ENCODE measurements at regions not wholly inside any gene's neighbourhood (a gene's known extent, or its start where the extent isn't known, plus 50 kb on each side); places are given as distances from the start of the nearest gene placed in this dataset.

- H3K4me2 ChIP-seq (replicated peaks; ENCODE audit: low read depth, low read length, poor library complexity, severe bottlenecking): no peak overlapping the region
- H3K27me3 Mint-ChIP-seq: no peaks in the 10 kb centered on the region
- POLR2A ChIA-PET: no interaction called here
- TF ChIP-seq CTCF (IDR thresholded peaks at IDR 0.05): no peak
- TF ChIP-seq EZH2 (IDR thresholded peaks at IDR 0.05; ENCODE audit: borderline replicate concordance, insufficient read depth, low read depth, low read length, poor library complexity, severe bottlenecking): no peak
- no peak overlapping the region for H3K4me3 Mint-ChIP-seq
- CTCF ChIA-PET: no interaction called here
- H3K36me3 ChIP-seq (replicated peaks in 1 of 2; ENCODE audit: control extremely low read depth in 1 of 2, control insufficient read depth in 1 of 2, extremely low read depth in 1 of 2, insufficient read depth in 2 of 2, low read length in 1 of 2): no peaks in the 10 kb centered on the region
- intact Hi-C loops (cut with micrococcal nuclease): no loop called here
- no peak overlapping the region for H2AFZ ChIP-seq (ENCODE audit: insufficient read depth, low read depth, low read length, poor library complexity, severe bottlenecking)
- no peaks in the 10 kb centered on the region for H3K4me1 ChIP-seq (ENCODE audit: control insufficient read depth in 2 of 2, insufficient read depth in 2 of 2, low read length in 2 of 2)
- no peaks in the 10 kb centered on the region for H3K9me3 ChIP-seq (ENCODE audit: control extremely low read depth in 1 of 3, control insufficient read depth in 2 of 3, insufficient read depth in 1 of 3, low read length in 2 of 3)
- H3K27me3 ChIP-seq (replicated peaks in 1 of 4; ENCODE audit: control extremely low read depth in 1 of 4, control insufficient read depth in 3 of 4, insufficient read depth in 4 of 4, low read length in 3 of 4): no peaks in the 10 kb centered on the region
- no peak overlapping the region for H3K9ac ChIP-seq (ENCODE audit: low read length)
- no peaks in the 10 kb centered on the region for H3K79me2 ChIP-seq (ENCODE audit: control insufficient read depth, insufficient read depth, low read length)
- no peak overlapping the region for H3K4me3 ChIP-seq (ENCODE audit: control extremely low read depth in 1 of 5, extremely low read depth in 1 of 5, insufficient read depth in 1 of 5, low read depth in 2 of 5, low read length in 4 of 5)
- no peaks in the 10 kb centered on the region for H3K9me3 Mint-ChIP-seq (ENCODE audit: insufficient read depth)
- no peak overlapping the region for H3K27ac ChIP-seq (ENCODE audit: low read length in 2 of 2)
- H4K20me1 ChIP-seq (ENCODE audit: control insufficient read depth, insufficient read depth, low read length, poor library complexity, severe bottlenecking): no peaks in the 10 kb centered on the region
- 93% methylated on average over 3 of the region's 3 CpGs for WGBS (ENCODE audit: insufficient coverage)
- DNase-seq (no peak), ATAC-seq (ENCODE audit: low read depth) (no peak)
- H3K27ac Mint-ChIP-seq: no peak overlapping the region
- H3K4me1 Mint-ChIP-seq: no peaks in the 10 kb centered on the region
Observed at GRCh38 chr1:119293797-119294196, 74.8 kb upstream of the HAO2 start.

GRCh38 chr1:119294199-119294598 lies 74.4 kb upstream of the HAO2 start:
- H3K79me2 ChIP-seq (ENCODE audit: control insufficient read depth, insufficient read depth, low read length): no peaks in the 10 kb centered on the region
- Mint-ChIP-seq H3K27me3 (no peaks in the 10 kb centered on the region), H3K27ac (no peak overlapping the region), H3K4me1 (no peaks in the 10 kb centered on the region), H3K9me3 (ENCODE audit: insufficient read depth) (no peaks in the 10 kb centered on the region), H3K4me3 (no peak overlapping the region)
- H4K20me1 ChIP-seq (ENCODE audit: control insufficient read depth, insufficient read depth, low read length, poor library complexity, severe bottlenecking): no peaks in the 10 kb centered on the region
- H3K9me3 ChIP-seq (ENCODE audit: control extremely low read depth in 1 of 3, control insufficient read depth in 2 of 3, insufficient read depth in 1 of 3, low read length in 2 of 3): no peaks in the 10 kb centered on the region
- DNase-seq (no peak), ATAC-seq (ENCODE audit: low read depth) (no peak)
- H3K36me3 ChIP-seq (replicated peaks in 1 of 2; ENCODE audit: control extremely low read depth in 1 of 2, control insufficient read depth in 1 of 2, extremely low read depth in 1 of 2, insufficient read depth in 2 of 2, low read length in 1 of 2): no peaks in the 10 kb centered on the region
- H3K4me1 ChIP-seq (ENCODE audit: control insufficient read depth in 2 of 2, insufficient read depth in 2 of 2, low read length in 2 of 2): no peaks in the 10 kb centered on the region
- intact Hi-C loops (cut with micrococcal nuclease): no loop called here
- no peak overlapping the region for H3K9ac ChIP-seq (ENCODE audit: low read length)
- no peak overlapping the region for H3K27ac ChIP-seq (ENCODE audit: low read length in 2 of 2)
- WGBS (ENCODE audit: insufficient coverage): 54% methylated on average over 2 of the region's 3 CpGs
- no peak overlapping the region for H2AFZ ChIP-seq (ENCODE audit: insufficient read depth, low read depth, low read length, poor library complexity, severe bottlenecking)
- TF ChIP-seq EZH2 (IDR thresholded peaks at IDR 0.05; ENCODE audit: borderline replicate concordance, insufficient read depth, low read depth, low read length, poor library complexity, severe bottlenecking): no peak
- POLR2A ChIA-PET: no interaction called here
- CTCF ChIA-PET: no interaction called here
- H3K27me3 ChIP-seq (replicated peaks in 1 of 4; ENCODE audit: control extremely low read depth in 1 of 4, control insufficient read depth in 3 of 4, insufficient read depth in 4 of 4, low read length in 3 of 4): no peaks in the 10 kb centered on the region
- H3K4me3 ChIP-seq (ENCODE audit: control extremely low read depth in 1 of 5, extremely low read depth in 1 of 5, insufficient read depth in 1 of 5, low read depth in 2 of 5, low read length in 4 of 5): no peak overlapping the region
- H3K4me2 ChIP-seq (replicated peaks; ENCODE audit: low read depth, low read length, poor library complexity, severe bottlenecking): no peak overlapping the region

All from B cell (primary cell).